ENCODE measurements at regions not wholly inside any gene's neighbourhood (a gene's known extent, or its start where the extent isn't known, plus 50 kb on each side); places are given as distances from the start of the nearest gene placed in this dataset.
"Not testable (repeated sequence)": the region's sequence is repeated elsewhere in the genome, so short reads cannot be mapped to it uniquely, and the experiment has no call there.

DNA sequence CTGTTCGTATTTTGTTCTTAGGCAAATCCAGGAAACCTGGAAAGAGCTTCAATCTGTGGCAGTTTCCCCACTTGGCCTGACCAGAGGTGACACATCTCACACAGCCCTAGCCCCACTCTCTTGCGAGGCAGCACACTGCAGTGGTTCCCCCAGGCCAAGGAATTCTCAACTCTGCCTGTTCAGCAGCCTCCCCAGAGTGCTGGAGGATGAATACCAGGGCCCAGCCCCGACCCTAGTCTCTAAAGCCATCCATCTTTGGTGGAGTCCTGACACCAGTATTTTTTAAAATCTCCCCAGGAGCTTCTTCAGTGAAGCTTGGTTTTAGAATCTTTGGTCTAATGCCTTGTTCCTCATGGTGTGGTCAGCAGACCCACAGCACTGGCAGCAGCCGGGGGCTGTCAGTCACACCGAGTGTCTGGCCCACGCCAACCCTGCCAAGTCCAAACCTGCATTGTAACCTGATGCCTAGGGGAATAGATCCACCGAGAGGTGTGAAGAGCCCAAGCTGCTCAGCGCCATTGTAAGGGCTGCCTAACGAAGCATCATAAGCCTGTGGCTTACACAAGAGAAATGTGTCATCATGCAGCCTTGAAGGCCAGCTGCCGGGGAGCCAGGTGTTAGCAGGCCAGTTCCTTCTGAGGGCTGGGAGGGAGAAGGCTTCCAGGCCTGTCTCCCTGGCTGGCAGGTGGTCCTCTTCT, 428.7 kb upstream of the ID2 start:
- peak; percentile 92 for DNase-seq

DNA sequence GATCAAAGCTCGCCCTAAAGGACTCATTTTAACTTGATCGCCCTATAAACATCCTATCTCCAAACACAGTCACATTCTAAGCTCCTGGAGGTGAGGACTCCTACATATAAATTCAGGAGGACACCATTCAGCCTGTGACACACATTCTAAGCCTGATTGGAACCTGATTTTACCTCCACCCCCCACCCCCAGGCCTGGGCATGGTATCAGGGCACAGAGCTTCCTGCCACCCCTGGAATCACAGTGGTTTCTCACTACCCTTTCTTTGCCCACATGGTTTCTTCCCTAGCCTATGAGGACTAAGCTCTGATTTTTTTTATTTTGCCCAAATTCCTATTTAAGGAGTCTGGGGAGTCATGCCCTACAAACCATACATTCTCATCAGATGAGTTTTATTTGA, 428.1 kb upstream of the ID2 start:
- no peak for DNase-seq

DNA sequence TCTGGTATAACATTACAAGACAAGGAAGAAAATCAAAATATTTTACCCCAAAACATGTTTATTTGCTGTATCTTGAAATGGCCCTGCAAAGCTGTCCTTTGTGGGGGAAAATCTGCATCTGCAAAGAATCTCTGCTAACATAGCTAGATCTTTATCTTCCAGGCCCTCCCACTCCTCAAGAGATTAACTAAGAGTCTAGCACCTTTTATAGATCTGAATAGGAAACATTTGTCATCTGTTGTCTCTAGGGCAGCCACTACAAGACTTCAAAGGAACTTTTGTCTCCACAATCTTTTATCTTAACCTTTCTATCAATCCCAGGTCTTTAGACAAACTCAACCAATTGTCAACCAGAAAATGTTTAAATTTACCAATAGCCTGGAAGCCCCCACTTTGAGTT, 427.6 kb upstream of the ID2 start:
- DNase-seq: not testable (repeated sequence)

DNA sequence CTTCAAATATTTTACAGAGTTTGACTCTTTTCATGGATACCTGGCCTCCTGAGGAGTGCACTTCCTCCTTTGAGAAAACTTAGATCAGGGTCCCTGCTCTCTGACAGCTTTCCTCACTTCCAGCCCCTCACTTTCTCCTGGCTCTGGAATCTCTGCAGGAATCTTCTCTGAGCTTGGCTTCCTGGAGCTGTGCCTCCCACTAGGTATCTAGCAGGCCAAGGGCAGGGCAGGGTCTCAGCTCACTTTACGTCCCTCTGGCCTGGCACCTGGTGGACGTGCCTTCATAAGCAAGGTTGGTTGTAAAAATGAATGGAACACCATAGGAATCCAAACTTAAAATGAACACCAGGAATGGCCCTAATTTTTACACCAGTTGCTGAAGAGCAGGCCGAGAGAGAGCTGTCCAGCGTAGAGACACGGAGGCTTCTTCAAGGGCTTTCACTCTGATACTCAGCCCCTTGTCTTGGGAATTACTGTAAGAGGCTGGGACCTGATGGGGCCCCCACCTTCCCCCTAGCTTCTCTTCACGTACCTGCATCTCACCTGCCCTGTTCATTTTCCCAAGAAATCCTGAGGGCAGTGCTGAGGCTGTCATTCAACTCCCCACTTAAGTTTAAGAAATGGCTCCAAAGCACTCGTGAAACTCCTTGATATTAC, 426.9 kb upstream of the ID2 start:
- no peak for DNase-seq

DNA sequence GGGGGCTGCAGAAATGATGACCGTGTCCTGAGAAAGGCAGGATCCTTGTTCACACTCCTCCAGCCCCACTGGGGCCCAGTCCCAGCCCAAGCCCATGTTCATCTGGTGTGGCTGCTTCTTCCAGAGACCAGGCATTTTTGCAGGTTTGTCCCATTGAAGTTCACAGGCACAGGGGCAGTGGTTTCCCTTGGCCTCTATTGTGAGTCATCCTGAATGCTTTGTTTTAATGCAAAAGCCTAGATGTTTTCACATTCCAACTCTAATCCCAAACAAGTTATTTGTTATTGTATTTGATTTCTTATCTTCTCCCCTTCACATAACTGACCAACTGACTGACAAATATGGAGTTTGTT, 426.4 kb upstream of the ID2 start:
- DNase-seq: no peak

DNA sequence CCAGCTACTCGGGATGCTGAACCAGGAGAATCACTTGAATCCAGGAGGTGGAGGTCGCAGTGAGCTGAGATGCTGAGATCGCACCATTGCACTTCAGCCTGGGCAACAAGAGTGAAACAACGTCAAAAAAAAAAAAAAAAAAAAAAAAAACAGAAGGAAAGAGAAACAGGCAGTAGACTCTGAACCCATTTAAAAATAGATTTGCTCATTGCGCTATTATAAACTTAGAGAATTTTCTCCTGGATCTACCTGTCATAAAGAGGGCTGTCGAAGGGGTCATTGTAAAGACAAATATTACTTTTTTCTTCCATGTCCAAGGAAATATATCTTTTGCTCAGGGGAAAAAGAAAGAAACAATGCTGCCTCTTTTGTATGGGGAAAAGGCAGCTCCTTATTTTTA, 425.0 kb upstream of the ID2 start:
- DNase-seq: no peak

DNA sequence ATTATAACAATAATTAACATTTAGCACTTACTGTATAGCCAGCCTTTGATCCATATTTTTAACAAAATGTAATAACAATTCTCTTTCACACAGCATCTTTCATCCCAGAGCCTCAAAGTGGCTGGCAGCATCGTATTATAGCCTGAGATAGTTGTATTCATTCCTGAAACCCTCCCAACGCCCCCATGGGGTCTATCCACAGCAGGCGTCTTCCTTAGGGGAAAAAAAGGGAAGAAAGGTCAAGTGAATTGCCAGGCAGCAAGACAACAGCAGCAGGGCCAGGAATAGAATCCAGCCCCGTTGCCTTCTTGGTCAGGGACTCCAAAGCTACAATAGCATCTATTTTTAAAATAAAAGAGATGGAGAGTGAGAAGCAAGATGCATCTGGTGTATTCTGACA, 424.4 kb upstream of the ID2 start:
- no peak for DNase-seq

DNA sequence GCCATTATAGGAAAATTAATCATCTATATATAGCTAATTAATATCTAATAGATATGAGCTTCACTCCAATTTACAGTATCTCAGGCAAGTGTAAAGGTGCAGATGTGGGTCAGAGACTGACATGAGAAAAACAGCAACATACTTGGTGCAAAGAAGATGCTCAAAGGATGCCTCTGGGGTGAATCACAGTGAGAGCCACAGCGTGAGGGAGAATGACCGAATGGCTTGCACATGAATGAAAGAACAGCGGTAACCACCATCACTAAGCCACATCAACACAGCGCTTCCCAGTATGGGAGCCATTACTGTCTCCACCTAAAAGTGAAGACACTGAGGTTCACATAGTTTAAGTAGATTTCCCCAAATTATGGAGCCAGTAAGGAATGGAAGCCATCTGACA, 423.4 kb upstream of the ID2 start:
- no peak for DNase-seq

DNA sequence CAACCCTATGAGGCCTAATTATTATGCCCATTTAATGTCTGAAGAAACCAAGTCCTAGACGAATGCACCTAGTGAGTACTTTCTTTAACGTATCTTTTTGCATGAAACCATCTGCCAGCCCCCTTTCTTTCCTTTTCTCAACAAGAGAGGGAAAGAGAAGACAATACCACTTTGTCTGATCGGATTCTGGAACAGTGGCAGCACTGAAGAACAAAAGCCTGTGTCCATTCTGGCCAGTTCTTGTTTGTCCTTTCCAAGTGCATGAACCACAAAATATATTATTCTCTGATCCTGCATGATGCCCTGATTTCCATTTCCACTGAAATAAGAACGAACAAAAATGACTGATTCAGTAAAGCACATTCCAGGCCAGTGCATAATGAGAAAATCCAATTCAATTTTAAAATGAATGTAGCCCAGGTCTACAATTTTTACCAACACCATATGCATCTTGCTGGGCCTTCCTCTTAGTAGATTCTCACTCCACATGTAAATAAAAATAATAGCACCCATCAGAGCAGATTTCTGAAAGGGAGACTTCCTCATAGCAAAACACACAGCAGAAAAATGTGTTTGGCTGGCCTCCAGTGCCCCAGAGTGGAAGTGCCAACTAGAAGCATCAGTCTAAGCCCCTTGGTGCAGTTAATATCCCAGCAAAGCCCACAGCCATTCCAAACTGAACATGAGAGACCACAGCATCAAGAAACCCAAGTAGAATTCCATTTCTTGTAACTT, 422.6 kb upstream of the ID2 start:
- DNase-seq: no peak

DNA sequence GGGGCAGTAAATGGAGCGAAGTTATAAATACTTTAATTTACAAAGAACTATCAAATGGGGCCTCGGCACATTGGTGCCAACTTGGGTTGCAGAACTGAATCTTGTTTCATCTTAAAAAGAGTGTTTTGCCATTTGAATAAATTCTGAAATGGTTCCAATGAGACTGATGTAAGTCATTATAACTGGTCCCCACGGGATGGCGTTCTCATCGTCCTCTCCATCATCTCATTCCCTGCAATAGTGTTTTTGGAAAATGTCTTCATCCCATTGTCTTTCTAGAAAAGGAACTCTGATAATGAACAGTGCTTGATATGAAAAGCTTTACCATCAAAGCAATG, 422.0 kb upstream of the ID2 start:
- no peak for DNase-seq

DNA sequence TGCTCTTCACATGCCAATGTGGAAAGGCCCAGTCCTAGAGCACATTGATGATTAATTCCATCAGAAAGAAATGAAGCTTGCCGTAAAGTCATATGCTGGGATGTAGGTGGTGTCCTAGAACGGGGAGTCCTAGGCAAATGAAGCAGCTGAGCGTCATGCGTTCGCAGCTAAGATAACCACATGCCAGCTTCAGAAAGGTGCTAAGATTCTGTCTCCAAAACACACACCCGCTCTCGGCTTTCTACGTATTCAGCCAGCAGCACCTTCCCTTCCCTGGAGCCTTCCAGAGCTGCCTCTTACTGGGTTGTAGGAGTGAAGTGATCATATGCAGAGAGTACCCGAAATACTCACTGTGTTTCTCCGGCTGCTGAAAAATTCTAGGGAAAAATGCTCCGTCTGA, 421.6 kb upstream of the ID2 start:
- no peak for DNase-seq

DNA sequence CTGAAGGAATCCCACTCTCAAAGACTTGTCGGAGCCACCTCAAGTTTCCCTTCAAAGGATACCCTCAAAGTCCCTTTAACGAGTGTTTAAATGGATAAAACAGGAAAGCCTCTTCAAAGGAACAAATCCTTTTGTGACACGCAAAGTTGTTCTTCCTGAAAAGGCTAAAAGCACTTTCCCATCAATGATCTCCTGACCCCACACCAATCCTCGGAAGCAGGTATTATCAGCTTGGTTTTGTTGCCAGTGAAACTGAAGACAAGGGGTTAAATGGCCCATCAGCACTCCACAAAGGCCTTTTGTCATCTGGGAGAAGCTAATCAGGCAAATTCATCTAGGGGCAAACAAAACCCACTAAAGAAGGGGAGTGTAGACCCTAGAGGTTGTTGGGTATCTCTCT, 418.0 kb upstream of the ID2 start:
- no peak for DNase-seq

DNA sequence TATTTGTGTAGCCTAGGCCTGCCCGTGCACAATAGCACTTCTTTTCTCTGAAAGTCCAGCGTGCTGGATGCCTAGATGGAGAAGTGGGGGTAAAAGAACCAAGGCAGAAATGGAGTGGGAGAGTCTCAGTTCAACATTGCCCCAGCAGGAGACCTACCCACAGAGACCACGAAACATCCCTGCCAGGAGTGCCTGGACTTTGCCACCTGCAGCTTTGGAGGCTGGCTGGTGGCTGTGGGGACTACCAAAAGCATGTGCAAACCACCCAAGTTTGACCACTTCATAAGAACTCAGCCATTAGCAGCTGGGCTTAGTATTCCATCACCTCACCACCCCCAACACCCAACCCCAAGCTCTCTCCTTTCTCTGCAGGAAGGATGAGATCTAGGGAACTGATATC, 416.9 kb upstream of the ID2 start:
- no peak for DNase-seq

DNA sequence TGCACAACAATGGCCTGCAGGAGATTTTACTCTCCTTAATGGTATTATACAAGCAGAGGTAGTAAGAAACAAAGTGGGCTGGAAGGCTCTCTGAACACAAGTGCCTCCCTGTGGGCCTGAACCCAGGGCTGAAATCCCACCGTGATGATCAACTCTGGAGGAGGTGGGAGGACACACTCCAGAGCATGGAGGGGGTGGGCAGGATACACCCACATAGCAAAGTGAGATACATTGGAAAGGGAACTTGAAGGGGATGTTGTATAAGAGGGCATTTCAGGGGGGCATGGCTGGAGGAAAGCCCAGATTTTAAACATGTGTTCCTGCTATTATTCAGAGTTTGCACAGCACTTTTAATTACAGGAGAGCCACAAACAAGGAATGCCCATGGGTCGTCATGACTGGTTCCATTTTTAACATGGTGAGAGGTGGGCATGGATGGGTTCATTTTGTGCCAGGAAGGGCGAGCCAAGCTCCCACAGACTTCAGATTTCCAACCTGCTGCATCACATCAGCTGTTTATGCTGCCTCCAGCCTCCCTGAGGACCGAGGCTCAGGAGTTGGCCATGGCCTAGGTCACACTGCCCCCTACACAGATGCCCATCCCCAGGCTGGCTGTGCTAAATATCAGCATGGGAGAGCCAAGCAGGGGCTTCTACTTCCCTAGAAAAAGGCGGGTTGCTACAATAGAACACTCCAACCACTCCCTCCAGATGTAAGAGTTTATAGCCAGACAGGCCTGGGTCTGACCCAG, 416.2 kb upstream of the ID2 start:
- DNase-seq: no peak

DNA sequence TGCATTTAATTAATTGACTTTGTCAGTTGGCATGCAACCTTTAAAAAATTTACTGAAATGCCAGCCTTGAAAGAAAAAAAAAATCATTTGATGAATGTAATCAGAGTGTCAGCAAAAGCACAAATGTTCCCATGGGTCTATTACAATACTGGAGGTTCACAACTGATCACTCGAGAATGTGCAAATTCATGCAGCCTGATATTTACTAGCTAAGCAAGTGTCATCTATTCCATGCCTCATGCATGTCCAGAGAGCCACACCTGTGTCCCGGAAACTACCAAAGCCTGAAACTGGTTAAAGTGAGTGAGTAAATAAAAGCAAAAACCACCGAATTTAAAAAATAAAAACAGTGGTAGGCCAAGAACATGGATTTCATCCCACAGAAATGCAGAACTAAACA, 415.3 kb upstream of the ID2 start:
- DNase-seq: no peak

DNA sequence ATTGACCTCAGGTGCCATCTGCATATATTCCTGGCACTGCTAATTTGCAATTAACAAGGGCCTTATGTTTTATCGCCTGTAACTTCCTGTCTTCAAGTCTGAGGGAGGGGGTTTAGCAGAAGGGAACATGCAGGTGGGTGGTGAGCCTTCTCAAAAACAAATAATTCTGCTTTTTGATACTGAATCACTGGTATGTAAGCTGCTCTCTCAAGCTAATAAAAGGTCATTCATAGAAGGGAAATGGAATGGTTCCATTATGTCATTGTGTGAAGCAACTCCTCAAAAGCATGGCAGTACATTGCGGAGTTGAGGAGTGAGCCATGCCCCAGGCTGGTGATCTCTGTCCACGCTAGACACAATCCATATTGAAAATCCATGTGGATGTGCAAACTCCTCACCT, 414.8 kb upstream of the ID2 start:
- DNase-seq: no peak

DNA sequence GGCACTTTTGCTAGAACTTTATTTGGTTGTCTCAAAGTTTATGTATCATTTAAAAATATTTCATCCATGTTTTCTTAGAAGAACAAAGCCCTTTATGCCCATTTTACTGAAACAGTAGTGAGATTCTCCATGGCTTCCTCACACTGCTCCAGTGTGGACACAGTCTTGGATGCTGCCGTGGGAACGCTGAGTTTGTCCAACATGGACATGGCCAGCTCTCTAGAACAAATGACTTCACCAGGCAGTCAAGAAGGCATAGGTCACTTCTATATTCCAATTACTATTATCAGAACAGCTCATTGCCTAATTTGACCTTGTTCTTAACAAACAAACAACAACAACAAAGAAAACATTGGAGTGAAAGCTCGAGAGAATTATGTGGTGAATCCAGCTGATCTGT, 414.1 kb upstream of the ID2 start:
- DNase-seq: no peak

DNA sequence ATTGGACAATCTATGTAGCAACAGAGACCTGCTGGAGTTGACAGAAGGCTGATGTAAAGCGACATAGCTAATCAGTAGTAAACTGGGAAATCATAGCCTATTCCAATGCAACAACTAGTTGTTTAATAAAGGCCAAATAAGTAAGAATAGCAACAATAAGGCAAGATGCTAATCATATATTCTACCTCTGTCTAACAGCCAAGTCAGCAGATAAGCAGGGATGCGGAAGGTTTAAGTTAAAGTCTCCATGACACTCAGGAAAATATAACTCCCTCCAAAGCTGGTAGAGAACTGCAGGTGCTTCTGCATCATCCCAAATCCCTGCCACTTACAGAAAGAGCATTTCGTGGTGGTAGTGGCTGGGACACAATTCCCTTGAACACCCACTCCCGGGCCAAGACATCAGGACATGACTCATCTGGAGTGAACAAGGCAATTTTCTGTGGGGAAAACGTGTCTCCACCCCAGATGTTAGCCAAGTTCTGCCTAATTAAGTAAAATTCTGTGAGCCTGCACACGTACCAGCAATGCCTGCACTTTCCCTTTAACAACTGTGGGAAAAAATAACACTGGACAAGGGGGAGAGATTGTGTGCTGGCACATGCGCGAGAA, 413.6 kb upstream of the ID2 start:
- DNase-seq: no peak

DNA sequence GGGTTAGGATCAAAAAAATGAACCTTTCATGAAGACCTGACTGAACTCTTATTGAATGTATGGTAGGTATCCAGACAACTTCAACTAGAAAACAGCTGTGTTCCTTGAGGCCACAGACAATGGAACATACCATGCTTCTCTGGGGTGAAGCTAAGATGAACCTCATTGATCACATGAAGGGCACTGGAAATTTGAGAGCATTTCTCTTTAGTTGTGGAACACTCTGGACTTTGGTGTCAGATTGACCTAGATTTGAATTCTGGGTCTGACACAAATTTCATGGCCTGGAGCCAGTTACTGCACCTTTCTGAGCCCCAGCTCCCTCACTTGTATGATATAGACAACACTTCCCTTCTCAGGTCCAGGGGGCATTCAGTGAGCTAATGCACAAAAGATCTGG, 411.2 kb upstream of the ID2 start:
- DNase-seq: no peak

DNA sequence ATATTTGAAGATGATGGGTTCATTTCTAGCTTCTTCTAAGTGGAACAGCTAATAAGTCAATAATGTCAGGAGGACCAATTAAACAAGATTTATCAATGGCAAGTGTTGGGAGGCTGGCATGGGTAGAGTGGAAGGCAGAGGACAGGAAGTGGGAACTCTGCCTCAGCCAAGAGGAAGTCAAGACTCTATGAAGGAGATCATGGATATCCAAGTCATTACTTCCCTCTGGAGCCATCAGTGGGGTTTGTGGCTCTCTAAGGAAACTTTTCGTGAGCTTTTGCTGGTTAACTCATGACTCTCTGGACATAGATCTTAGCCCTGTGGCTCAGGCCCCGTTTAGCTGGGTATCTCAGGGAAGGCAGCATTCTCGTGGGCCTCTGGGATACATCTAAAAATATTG, 410.4 kb upstream of the ID2 start:
- no peak for DNase-seq

DNA sequence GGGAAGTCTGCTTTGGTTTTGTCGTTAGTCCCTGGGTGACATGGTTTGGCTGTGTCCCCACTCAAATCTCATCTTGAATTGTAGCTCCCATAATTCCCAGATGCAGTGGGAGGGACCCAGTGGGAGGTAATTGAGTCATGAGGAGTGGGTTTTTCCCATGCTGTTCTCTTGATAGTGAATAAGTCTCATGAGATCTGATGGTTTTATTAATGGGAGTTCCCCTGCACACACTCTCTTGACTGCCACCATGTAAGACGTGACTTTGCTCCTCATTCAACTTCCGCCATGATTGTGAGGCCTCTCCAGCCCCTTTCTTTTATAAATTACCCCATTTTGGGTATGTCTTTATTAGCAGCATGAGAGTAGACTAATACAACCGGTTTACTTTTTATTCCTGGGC, 405.8 kb upstream of the ID2 start:
- DNase-seq: no peak

DNA sequence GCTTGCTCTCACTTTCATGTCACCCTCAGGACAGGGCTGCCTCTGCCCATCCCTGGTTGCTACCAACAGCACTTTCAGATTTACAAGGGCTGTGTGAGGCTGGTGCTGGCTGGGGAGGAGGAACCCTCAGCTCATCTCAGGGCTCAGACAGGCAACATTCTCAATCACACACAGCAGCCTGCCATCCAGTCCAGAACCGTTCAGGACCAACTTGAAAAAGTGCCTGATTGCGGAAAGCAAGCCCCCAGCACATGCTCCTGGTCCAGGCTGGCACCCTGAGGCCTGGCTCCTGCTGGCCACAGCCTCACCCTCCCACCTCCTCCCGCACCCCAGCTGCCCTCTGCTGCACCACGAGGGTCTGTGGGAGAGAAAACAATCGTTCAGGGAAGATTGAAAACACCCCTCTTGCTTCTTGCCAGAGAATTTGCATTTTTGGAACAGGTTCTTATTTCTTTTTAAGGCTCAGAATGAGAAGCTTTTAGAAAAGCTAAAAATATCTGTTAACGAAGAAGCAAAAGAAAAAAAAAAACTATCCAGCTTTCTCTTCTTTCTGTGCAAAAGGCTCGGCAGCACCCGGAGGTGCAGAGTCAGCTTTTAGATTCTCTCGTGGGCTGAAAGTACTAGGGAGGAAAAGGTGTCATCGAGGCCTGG, 403.8 kb upstream of the ID2 start:
- no peak for DNase-seq

Measured in NCI-H510A (cell line).